ENCODE measurements at regions not wholly inside any gene's neighbourhood (a gene's known extent, or its start where the extent isn't known, plus 50 kb on each side); places are given as distances from the start of the nearest gene placed in this dataset.

DNA sequence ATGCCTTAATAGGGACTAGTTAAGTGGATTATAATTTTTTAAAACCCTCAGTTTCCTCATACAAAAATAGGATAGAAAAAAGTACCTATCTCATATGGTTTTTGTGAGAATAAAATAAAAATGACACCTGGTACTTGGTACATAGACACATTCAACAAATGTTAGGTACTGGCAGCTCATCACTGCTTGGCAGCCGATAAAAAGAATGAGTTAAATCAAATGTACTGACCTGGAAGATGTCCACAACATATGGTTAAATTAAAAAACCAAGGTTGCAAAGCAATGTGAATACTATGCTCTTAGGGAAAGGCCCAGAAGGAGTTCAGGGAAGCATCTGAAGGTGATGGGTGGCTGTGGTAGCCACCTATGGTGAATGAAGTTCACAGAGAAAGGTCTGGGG lies 64.9 kb upstream of the SMYD2 start:
- BruUV-seq (replicated peaks) = no TSS peak

More for the DNA sequence above, 64.9 kb upstream of the SMYD2 start:
- Histone ChIP-seq H3K9me3 (replicated peaks; ENCODE audit: control insufficient read depth, insufficient read depth, low read length) (no peaks in the 10 kb centered on the region), H3K4me1 (ENCODE audit: control insufficient read depth, insufficient read depth, low read length) (no peaks in the 10 kb centered on the region), H3K36me3 (ENCODE audit: control insufficient read depth in 2 of 2, insufficient read depth in 2 of 2, low read length in 1 of 2) (no peaks in the 10 kb centered on the region), H3K9ac (ENCODE audit: control insufficient read depth, insufficient read depth, low read length) (no peak overlapping the region), H3K79me2 (ENCODE audit: control insufficient read depth, insufficient read depth, low read length) (no peaks in the 10 kb centered on the region), H3K27ac (ENCODE audit: control insufficient read depth, insufficient read depth) (no peak overlapping the region), H3K4me2 (ENCODE audit: control insufficient read depth, insufficient read depth) (no peak overlapping the region), H3K4me3 (no peak overlapping the region), H3K27me3 (replicated peaks in 1 of 2; ENCODE audit: control insufficient read depth in 2 of 2, insufficient read depth in 2 of 2, low read length in 1 of 2) (no peaks in the 10 kb centered on the region; a peak in 1 of 4 replicates), H4K20me1 (ENCODE audit: control insufficient read depth, insufficient read depth) (no peaks in the 10 kb centered on the region), H2AFZ (ENCODE audit: control insufficient read depth, low read depth, low read length) (no peak overlapping the region)
- ChIA-PET SMC1A (ENCODE audit: uncharacterized antibody, unreplicated experiment) (interaction anchor here (0.6 to 6.1 kb wide), 3 partner anchors 45 to 113 kb away, joined by 3 to 109 read pairs (median 9); no protein-coding TSS in a partner anchor), RAD21 (ENCODE audit: unreplicated experiment) (interaction anchor here (2.9 kb wide), 1 partner anchor 112 kb away, joined by 11 read pairs; no protein-coding TSS in a partner anchor), POLR2A (no interaction called here), CTCF (interaction anchor here (2.7 to 10.8 kb wide), 2 partner anchors 45 to 114 kb away, joined by 33 to 226 read pairs; no protein-coding TSS in a partner anchor)
- in situ Hi-C loops (cut with MboI) (loop anchor here (10.0 kb wide), 1 partner anchor 1309 kb away; no protein-coding TSS in a partner anchor), intact Hi-C loops (cut with micrococcal nuclease; ENCODE audit: unreplicated experiment) (loop anchor here (10.0 kb wide), 1 partner anchor 1309 kb away; no protein-coding TSS in a partner anchor)
- 41% methylated on average over 1 of the region's 1 CpG for WGBS (ENCODE audit: insufficient coverage, insufficient replicate concordance, low lambda C conversion rate, missing lambda C conversion rate)
- FAIRE-seq (no peak), DNase-seq (ENCODE audit: low read depth, low spot score) (no peak), ATAC-seq (no peak)
- TF ChIP-seq HDAC2 (IDR thresholded peaks at IDR 0.05) = no peak
- no peak for TF ChIP-seq NFXL1 (IDR thresholded peaks at IDR 0.05; ENCODE audit: borderline replicate concordance)
- TF ChIP-seq, protein P1, sequence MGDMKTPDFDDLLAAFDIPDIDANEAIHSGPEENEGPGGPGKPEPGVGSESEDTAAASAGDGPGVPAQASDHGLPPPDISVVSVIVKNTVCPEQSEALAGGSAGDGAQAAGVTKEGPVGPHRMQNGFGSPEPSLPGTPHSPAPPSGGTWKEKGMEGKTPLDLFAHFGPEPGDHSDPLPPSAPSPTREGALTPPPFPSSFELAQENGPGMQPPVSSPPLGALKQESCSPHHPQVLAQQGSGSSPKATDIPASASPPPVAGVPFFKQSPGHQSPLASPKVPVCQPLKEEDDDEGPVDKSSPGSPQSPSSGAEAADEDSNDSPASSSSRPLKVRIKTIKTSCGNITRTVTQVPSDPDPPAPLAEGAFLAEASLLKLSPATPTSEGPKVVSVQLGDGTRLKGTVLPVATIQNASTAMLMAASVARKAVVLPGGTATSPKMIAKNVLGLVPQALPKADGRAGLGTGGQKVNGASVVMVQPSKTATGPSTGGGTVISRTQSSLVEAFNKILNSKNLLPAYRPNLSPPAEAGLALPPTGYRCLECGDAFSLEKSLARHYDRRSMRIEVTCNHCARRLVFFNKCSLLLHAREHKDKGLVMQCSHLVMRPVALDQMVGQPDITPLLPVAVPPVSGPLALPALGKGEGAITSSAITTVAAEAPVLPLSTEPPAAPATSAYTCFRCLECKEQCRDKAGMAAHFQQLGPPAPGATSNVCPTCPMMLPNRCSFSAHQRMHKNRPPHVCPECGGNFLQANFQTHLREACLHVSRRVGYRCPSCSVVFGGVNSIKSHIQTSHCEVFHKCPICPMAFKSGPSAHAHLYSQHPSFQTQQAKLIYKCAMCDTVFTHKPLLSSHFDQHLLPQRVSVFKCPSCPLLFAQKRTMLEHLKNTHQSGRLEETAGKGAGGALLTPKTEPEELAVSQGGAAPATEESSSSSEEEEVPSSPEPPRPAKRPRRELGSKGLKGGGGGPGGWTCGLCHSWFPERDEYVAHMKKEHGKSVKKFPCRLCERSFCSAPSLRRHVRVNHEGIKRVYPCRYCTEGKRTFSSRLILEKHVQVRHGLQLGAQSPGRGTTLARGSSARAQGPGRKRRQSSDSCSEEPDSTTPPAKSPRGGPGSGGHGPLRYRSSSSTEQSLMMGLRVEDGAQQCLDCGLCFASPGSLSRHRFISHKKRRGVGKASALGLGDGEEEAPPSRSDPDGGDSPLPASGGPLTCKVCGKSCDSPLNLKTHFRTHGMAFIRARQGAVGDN (IDR thresholded peaks at IDR 0.05) = no peak
- TF ChIP-seq ZNF24 (IDR thresholded peaks at IDR 0.05) = no peak
- TF ChIP-seq, protein P2, sequence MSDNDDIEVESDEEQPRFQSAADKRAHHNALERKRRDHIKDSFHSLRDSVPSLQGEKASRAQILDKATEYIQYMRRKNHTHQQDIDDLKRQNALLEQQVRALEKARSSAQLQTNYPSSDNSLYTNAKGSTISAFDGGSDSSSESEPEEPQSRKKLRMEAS (IDR thresholded peaks at IDR 0.05; ENCODE audit: low read depth, low read length) = no peak
- TF ChIP-seq JUND (IDR thresholded peaks at IDR 0.05; ENCODE audit: low read depth, low read length) = no peak
- TF ChIP-seq, protein P3, sequence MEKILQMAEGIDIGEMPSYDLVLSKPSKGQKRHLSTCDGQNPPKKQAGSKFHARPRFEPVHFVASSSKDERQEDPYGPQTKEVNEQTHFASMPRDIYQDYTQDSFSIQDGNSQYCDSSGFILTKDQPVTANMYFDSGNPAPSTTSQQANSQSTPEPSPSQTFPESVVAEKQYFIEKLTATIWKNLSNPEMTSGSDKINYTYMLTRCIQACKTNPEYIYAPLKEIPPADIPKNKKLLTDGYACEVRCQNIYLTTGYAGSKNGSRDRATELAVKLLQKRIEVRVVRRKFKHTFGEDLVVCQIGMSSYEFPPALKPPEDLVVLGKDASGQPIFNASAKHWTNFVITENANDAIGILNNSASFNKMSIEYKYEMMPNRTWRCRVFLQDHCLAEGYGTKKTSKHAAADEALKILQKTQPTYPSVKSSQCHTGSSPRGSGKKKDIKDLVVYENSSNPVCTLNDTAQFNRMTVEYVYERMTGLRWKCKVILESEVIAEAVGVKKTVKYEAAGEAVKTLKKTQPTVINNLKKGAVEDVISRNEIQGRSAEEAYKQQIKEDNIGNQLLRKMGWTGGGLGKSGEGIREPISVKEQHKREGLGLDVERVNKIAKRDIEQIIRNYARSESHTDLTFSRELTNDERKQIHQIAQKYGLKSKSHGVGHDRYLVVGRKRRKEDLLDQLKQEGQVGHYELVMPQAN (conservative IDR thresholded peaks at IDR 0.05) = no peak
- TF ChIP-seq ZNF217 (IDR thresholded peaks at IDR 0.05) = no peak
- TF ChIP-seq, protein P4, sequence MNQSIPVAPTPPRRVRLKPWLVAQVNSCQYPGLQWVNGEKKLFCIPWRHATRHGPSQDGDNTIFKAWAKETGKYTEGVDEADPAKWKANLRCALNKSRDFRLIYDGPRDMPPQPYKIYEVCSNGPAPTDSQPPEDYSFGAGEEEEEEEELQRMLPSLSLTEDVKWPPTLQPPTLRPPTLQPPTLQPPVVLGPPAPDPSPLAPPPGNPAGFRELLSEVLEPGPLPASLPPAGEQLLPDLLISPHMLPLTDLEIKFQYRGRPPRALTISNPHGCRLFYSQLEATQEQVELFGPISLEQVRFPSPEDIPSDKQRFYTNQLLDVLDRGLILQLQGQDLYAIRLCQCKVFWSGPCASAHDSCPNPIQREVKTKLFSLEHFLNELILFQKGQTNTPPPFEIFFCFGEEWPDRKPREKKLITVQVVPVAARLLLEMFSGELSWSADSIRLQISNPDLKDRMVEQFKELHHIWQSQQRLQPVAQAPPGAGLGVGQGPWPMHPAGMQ (IDR thresholded peaks at IDR 0.05; ENCODE audit: borderline replicate concordance) = no peak
- no peak for TF ChIP-seq RAD21 (IDR thresholded peaks at IDR 0.05; ENCODE audit: insufficient read depth, low read depth, low read length)
- no peak for TF ChIP-seq ZSCAN29 (IDR thresholded peaks at IDR 0.05)
- TF ChIP-seq FOXM1 (IDR thresholded peaks at IDR 0.05; ENCODE audit: low read depth, low read length) = no peak
- no peak for TF ChIP-seq POLR2AphosphoS2 (IDR thresholded peaks at IDR 0.05; ENCODE audit: low read depth, low read length)
- no peak for TF ChIP-seq SP1 (IDR thresholded peaks at IDR 0.05; ENCODE audit: low read depth, low read length)

All from GM12878 (cell line).